ENCODE measurements at regions not wholly inside any gene's neighbourhood (a gene's known extent, or its start where the extent isn't known, plus 50 kb on each side); places are given as distances from the start of the nearest gene placed in this dataset.
"Not testable (repeated sequence)": the region's sequence is repeated elsewhere in the genome, so short reads cannot be mapped to it uniquely, and the experiment has no call there.

DNA sequence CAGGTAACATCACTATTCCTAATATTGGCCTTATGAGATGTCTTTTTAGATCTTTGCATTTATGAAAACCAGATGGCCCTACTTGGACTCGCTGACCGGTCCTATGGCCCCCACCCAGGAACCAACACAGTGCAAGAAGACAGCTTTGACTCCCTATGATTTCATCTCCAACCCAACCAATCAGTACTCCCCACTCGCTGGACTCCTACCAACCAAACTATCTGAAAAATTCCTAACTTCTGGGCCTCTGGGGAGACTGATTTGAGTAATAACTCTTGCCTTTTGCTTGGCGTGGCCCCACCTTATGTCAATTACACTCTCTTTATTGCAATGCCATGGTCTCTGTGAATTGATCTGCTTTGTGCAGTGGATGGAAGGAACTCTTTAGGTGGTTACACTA lies 828.9 kb downstream of the CDH11 start:
- DNase-seq = peak; percentile 7

DNA sequence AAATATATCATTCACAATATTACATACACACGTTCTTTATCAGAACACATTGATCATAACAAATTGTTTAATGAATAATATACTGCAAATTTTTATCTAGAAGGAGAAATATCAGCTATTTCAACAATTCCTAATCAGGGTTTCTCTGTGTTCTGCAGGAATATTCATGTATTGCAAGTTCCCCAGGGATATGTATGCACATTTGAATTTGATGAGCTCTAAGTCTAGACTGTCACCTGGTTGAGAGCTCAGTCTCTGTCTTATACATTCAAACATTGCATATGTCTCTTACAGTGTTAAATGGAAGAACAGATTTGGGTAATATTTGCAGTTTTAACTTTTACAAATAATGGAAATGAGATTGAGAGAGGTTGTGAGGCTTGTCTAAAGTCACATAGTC lies 829.7 kb downstream of the CDH11 start:
- DNase-seq = no peak

DNA sequence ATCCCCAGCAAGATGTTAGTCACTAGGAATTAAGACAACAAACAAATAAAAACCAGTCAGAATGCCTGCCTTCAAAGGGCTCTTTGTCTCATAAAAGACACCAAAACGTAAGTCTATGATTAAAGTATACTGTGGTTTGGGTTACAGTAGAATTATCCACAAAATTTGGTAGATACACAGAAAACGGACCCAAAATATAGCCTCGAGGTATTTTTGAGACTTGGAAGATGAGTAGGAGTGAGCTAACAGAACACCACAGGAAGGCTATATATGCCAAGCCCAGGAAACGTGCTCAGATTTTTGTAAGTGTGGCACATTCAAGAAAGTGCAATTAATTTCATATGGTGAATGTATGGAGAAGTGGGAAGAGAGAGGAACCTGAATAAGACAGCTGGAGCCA lies 831.4 kb downstream of the CDH11 start:
- no peak for DNase-seq

DNA sequence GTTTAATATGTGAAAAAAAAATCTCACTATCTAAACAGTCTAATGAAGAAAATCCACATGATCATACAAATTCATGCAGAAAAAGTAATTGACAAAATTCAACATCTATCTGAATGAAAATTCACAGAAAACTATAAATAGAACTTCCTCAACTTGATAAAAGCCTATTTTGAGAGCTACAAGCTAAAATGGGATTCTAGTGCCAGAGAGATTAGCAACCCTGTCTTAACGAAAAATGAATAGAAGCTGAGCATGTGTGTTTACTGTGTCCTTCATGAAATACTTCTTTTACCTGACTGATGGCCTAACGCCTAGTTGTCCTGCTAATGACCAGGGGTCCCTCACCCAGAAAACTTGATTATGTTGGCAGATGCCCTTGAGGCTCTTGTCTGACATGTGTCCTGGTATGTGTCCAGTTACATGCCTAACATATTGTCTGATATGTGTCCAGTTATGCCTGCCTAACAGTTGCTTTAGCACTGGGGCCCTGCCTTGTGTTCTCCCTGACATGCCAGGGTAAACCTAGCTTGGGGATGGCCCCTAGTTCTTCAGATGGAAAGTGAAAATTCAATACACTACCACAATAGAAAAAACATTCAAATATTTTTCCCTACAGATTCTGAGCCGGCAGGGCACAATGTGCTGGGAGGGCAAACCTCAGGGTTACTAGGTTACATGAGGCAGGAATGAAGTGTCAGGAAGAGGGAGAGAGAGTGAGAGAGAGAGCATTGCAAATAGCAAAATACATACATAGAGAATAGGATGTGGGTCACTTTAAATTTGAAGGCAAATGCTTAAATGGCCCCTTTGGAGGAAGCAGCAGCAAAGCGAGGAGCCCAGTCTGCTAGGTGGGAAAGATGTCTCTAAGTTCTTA lies 834.0 kb downstream of the CDH11 start:
- no peak for DNase-seq

DNA sequence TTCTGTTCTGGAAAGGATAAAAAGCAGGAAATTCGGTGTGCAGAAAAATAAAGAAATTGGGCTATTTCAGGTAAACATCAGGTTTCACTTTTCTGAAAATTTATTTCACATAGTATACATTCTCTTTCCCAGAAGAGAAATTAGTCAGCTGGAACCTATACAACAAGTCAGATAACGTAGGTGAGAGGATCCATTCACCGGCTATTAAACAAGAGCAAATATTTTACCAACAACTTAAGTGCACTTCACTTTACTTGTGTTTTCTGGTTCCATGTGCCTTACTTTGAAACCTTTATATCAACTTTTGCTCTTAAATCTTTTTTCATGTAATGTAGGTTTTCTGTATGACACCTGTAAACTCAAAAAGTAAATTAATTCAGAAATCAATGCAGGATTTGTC lies 839.7 kb downstream of the CDH11 start:
- DNase-seq = no peak

DNA sequence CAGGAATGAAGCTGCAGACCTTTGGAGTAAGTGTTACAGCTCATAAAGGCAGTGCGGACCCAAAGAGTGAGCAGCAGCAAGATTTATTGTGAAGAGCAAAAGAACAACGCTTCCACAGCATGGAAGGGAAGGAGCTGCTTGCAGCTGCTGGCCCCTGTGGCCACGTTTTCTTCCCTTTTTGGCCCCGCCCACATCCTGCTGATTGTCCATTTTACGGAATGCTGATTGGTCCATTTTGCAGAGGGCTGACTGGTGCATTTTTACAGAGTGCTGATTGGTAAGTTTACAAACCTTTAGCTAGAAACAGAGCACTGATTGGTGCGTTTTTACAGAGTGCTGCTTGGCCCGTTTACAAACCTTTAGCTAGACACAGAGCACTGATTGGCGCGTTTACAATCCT lies 841.5 kb downstream of the CDH11 start:
- DNase-seq = no peak

DNA sequence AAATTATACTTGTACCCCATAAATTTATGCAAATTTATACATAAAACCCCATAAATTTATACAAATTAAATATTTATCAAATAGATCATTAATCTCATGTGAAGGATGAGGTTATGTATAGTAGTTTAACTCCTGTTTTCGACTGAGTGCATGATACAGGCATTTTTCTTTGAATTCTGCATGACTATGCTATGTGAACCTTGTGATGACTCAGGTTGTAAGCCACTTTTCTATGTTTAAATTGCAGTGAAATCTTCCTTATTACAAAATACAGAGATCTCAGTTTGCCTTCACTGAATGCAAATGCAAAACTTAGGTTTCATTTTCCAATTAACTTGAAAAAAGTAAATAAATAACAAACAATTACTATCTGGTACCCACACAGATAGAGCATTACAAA lies 843.7 kb downstream of the CDH11 start:
- peak; percentile 59 for DNase-seq

DNA sequence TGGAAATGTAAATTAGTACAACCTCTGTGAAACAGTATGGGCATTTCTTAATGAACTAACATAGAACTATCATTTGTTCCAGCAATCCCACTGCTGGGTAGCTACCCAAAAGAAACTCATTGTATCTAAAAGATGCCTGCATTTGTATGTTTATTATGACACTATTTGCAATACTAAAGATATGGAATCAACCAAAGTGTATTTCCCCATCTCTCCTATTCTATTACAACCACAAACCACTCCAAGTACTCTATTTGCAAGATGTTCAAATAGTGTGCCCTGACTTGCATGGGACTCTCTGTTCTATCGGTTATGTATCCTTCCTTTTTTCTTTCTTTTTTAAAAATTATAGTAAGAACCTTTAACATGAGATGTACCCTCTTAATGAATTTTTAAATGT lies 845.2 kb downstream of the CDH11 start:
- no peak for DNase-seq

DNA sequence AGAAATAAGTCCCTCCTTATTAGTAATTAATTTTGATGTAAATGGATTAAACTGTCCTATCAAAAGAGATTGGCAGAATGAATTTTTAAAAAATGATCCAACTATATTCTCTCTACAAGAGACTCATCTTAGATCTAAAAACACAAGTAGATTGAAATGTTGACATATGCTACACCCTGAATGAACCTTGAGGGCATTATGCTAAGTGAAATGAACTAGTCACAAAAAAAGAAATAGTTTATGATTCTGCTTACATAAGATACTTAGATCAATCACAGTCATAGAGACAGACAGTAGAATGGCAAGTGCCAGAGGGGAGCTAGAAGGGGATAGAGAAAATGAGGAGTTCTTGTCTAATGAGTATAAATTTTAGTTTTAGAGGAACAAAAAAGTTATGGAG lies 849.8 kb downstream of the CDH11 start:
- DNase-seq = no peak

DNA sequence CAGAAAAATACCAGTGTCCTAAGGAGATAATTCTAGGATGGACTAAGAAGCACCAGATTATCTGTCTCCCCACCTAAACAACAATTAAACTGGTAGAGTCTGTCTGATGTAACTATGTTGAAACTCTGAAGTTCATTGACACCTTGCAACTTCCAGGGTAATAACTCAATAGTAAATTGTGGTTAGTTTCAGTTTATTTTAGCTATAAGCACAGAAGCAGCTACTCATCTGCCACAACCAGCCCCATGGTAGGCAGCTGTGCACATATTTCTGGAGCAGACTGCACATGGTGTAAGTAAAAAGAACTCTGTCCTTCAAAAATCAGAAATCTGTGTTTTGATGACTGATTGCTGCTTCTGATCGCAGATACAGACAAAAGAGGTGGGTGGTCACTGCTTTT lies 852.1 kb downstream of the CDH11 start:
- peak; percentile 2 for DNase-seq

DNA sequence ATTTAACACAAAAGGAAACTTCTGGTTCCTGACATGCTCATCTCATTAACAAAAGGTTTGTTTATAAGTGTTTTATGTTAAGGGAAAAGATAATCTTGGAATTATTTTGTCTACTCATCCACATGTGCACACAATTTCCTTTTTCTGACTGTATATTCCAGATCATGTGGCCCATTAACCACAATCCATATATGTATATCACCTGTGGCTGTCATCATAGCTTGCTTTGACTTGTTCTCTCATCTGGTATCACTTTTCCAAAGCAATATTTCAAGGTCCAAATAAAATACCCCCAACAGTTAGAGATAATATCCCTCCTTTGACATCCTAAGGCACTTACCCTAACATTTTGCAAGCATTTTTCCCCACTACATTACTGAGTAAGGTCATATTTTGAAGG lies 856.1 kb downstream of the CDH11 start:
- DNase-seq = no peak

DNA sequence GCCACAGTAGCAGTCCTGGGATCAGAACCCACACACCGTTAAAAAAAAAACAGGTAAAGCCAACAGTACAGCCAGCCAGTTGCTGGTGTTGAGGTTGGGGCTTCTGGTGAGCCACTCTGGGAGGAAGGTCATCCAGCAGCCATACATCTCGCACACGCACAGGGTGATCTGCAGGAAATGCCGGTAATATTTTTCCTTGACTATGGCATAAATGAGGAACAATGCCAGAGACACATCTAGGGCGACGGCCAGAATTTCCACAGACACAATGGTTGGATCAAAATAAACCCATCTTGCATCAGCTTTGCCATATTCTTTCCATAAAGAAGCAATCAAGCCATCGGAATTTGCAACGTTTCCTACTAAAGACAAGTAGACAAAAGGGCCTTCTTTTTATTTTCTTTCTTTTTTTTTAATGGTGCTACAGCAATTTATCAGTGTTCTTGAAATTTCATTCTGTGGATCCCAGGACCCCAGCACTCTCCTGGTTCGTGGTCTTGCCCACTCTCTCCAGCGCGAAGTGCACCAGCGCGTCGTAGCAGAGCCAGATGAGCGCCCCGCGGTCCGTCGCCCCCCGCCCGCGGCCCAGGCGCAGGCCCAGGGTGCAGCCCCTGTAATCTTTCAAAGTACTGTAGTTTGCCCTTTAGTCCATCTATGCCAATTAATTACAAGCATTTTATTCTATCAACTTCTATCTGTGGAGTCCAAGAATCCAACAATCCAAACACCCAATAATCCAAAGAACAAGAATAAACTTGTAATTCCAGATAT lies 861.0 kb downstream of the CDH11 start:
- not testable (repeated sequence) for DNase-seq

DNA sequence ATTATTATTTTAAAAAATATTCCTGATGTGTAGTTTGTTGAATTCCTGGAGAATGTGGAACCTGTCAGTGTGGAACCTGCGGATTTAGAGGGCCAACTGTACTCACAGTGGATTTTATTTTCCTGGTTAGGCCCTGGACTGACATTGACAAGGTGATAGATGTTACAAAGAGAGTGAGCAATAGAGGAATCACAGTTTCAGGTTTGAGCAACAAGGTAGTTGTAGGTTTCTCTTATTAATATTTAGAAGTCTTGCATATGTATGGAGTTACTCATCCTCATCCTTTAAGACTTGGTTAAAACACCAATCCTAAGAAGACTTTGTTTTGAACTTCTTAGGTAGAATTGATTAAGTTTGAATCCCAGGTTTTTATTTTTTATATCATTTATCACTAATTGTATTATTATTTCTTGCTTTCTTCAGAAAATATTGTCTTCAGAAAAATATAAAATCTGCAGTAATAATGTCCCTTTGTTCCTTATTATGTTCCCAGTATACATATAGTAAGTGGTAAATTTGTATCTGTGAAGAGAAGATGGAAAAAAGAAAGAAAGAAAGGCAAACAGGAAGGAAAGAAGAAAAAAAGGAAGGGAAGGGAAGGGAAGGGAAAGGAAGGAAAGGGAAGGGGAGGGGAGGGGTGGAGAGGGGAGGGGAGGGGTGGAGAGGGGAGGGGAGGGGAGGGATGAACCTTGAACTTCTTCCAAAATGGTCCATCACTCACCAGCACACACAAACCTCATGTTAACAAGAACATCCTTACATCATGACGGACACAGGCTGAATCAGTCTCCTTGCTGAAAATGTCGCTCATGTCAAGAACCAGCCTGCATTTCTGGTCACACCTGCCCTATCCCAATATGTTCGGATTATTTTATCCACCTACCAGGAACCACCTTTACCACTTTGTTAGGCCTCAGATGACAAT lies 867.2 kb downstream of the CDH11 start:
- no peak for DNase-seq

DNA sequence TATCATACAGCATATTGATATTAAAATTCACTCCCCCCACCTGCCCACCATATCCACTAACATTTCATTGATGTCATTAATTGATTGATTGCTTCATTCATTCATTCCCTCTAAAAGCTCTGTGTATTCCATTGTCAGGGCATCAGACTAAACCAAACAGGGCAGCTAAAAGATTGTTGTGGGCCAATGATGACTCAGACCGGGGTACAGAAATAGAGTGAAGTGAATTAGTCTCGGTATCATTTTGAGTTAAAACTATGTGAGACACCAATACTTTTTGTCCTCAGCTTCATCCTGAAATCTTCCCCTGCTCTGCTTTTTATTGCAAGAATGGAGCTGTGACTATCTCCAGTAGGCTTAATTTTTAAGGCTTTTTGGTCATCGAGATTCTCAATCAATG lies 868.3 kb downstream of the CDH11 start:
- no peak for DNase-seq

DNA sequence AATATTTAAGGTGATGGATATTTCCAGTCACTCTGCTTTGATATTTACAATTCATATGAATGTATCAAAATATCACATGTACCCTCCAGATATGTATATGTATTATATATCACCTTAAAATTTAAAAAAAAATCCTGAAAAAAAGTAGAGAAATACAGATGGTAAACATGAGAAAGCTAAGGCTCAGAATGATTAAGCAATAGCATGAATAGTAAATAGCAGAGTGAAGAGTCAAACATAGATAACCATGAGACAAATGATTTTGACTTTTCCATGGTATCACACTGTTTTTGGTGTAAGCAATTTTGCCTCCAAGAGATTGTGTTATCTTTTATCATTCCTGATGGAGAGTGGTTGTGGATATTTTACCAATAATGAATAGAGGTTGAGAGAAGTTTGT lies 868.8 kb downstream of the CDH11 start:
- DNase-seq = no peak

DNA sequence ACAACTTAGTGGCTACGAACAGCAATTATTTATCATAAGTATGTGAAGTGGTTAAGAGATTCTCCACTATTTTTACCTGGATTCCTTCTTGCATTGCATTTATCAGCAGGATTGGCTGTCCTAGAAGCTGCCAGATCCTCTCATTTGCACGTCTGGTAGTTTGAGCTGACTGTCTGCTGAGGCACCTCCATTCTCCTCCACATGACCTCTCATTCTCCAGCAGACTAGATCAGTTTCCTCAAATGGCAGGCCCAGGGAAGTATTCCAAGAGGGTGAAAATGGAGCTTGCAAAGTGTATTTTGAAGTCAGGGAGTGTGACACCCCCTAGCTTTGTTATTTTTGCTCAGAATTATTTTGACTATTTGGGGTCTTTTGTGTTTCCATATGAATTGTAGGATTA lies 870.1 kb downstream of the CDH11 start:
- DNase-seq = no peak

DNA sequence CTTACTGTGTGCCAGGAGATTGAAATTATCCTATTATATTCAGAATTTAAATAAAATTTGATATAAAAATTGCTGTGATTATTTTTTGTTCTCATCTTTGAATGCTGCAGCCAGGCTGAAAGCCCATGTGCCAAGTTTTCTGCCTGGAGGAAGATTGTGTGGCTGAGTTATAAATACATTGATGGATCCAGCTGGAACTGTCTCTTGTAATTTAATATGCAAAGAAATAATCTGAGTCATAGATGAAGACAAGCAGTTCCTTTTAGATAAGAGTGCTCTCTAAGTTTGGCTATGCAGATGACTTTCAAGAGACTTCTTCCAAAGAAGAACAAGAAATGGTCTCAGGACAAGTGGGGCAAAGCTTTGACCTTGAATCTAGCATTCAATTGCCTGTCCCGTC lies 871.0 kb downstream of the CDH11 start:
- DNase-seq = peak; percentile 21

DNA sequence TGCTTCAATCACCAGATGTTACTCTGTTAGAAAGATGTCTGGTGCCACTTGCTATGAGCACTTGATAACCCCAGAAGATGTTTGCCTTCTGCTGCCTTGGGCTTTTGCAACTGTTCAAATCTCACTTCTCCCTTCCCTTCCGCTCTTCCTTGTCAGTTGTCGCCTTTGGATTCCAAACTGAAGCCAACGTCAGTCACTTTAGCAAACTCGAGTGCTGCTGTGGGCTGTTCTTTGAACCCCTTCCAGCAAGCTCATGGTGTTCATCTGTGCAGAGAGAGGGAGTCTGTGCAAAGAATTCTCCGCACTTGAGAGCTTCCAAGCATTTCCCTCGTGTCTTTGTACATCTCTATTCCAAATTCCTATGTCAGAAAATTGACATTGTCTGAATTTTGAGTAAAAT lies 879.4 kb downstream of the CDH11 start:
- DNase-seq = no peak

DNA sequence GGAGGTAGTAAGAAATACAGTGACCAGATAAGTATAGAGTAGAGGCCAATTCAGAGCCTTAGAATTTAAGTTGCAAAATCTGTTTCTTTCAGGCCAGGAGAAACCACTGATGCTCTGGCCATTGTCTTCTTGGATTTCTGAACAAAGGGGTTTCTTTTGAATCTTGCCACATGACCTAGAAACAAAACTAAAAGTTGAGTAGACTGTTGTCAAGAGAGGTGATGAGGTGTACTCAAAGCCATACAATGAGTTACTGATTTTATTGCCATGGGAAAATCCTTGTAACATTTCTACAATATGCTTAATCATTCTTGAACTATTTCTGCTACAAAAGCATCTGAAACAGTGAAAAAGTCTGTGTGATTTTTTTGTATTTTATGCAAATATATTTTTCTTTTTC lies 881.3 kb downstream of the CDH11 start:
- DNase-seq = peak; percentile 11

DNA sequence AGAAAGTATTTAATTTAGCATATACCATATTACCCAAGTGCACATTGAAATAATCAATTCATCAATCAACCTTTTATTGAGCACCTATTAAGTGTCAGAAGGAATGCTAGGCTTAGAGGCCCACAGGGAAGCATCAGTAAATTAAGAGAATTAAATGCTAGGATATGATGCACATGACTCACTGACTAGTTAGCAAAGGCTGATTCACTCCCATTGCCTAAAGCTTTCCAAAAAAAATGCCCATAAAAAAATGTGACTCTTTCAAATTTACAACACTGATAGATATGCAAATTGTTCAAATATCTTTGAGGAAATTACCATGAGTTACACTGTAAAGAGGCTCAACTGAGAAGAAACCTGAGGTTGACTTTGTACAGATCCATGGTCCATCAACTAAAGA lies 883.3 kb downstream of the CDH11 start:
- DNase-seq = peak; percentile 45

DNA sequence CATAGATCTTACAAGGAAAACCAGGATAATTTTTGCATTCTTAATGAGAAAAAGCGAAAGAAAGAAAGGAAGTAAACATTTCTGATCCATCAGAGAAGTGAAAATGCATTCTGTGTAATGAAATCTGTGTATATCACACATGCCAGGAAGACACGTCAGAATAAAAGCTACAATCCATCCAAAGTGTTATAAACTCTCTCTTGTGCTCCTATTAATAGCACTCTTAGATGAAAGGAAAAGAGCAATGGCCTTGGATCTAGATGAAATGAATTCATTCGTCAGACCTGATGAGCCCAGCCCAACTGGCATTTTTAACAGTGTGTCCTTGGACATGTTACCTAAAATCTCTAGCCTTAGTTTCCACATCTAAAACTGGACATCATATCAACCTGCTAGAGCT lies 885.5 kb downstream of the CDH11 start:
- DNase-seq = no peak

DNA sequence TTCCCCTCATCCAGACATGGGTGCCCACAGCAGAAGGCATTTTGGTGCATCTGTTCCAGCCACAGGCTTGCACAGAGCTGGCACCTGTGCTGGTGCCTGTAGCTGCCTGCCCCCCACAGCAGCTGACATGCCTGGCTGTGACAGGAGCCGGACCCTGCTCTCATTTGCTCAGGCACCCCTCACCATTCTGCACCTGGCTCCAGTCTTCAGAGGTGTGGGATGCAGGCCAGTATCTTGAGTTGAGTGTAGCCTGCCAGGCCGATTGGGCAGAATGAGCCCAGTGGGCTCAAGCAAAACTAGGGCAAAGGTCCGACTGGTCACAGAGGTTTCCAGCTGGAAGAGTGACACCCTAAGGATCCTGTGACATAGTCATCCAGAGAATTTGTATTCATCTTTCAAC lies 887.7 kb downstream of the CDH11 start:
- no peak for DNase-seq

DNA sequence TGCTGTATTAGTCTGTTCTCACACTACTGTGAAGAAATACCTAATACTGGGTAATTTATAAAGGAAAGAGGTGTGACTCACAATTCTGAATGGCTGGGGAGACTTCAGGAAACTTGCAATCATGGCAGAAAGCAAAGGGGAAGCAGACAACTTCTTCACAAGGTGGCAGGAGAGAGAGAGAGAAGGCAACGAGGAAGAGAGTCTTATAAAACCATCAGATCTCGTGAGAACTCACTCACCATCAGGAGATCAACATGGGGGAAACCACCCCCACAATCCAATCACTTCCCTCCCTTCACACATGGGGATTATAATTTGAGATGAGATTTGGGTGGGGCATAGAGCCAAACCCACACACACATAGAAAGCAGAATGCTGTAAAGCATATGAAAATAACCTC lies 896.2 kb downstream of the CDH11 start:
- DNase-seq = no peak
